ENCODE measurements at regions not wholly inside any gene's neighbourhood (a gene's known extent, or its start where the extent isn't known, plus 50 kb on each side); places are given as distances from the start of the nearest gene placed in this dataset.

DNA sequence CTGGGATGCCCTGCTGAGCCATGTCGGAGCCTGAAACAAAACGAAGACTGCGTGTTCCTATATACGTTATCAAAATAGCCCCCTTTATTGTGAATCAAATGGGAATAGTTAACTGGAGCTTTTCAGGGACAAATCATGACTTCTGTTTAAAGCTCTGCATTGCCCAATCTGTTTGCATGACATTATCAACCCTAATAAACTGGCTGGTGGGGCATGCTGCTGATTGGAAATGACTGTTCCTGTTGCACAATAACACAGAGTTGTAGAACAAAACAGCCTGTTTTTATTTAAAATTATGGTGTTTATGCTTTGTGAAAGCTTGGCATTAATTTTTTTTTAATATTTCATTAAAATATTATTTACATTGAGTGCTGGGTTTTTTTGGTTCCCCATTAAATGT lies 215.5 kb downstream of the TMEM167A start:
- intact Hi-C loops (cut with DNase I; ENCODE audit: low total_unique reads) = no loop called here
- no peaks in the 10 kb centered on the region for H3K27me3 ChIP-seq (replicated peaks in 1 of 7)
- no peaks in the 10 kb centered on the region for H3K36me3 ChIP-seq
- no peak for DNase-seq
- TF ChIP-seq POLR2A (IDR thresholded peaks at IDR 0.05) (no peak), POLR2AphosphoS5 (IDR thresholded peaks at IDR 0.05) (no peak)
- TF ChIP-seq, protein P1, sequence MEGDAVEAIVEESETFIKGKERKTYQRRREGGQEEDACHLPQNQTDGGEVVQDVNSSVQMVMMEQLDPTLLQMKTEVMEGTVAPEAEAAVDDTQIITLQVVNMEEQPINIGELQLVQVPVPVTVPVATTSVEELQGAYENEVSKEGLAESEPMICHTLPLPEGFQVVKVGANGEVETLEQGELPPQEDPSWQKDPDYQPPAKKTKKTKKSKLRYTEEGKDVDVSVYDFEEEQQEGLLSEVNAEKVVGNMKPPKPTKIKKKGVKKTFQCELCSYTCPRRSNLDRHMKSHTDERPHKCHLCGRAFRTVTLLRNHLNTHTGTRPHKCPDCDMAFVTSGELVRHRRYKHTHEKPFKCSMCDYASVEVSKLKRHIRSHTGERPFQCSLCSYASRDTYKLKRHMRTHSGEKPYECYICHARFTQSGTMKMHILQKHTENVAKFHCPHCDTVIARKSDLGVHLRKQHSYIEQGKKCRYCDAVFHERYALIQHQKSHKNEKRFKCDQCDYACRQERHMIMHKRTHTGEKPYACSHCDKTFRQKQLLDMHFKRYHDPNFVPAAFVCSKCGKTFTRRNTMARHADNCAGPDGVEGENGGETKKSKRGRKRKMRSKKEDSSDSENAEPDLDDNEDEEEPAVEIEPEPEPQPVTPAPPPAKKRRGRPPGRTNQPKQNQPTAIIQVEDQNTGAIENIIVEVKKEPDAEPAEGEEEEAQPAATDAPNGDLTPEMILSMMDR (IDR thresholded peaks at IDR 0.05 in 8 of 11, conservative IDR thresholded peaks at IDR 0.05 in 3 of 11) = no peak
- 91 to 98% (median 97%) methylated on average over 4 of the region's 4 CpGs for WGBS, 5 donors
- no peaks in the 10 kb centered on the region for H3K9me3 ChIP-seq
- no peaks in the 10 kb centered on the region for H3K4me1 ChIP-seq
- H3K27ac ChIP-seq = no peak overlapping the region
- H3K4me3 ChIP-seq = no peak overlapping the region

DNA sequence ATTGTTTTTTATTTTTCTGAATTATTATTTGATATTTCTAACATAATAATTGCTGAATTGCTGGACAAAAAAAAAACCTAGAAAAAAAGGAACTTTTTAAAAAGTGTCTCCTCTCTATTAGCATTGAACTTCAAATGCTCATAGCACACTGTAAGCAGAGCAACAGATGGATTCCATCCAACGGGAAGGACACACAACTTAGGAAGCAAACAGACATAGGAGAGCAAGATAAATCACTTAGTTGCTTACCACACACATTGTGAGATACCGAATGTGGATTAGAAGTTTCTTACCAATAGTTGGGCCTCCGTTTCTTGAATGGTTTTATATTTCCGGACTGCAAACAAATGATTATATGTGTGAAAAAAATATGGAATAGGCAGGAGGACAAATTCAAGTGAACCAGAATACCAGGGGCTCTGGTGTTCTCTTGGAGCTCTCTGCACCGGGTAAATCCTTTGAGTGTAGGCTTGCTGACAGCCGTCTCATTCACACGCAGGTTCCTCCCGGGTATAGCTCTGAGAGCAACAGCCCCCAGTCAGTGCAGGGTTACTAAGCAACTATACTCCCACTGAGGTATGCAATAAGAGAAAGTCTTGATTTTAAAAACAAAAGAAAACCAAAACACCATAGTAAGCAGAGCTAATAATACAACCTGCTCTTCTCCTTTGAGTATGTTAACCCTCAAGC lies 217.6 kb downstream of the TMEM167A start:
- H3K27ac ChIP-seq = no peak overlapping the region
- WGBS, 5 donors = 61 to 73% (median 68%) methylated on average over 8 of the region's 8 CpGs
- DNase-seq = no peak
- H3K4me3 ChIP-seq = no peak overlapping the region
- intact Hi-C loops (cut with DNase I; ENCODE audit: low total_unique reads) = no loop called here
- H3K4me1 ChIP-seq = no peaks in the 10 kb centered on the region
- TF ChIP-seq POLR2AphosphoS5 (IDR thresholded peaks at IDR 0.05) = no peak
- TF ChIP-seq, protein P1 (IDR thresholded peaks at IDR 0.05 in 8 of 11, conservative IDR thresholded peaks at IDR 0.05 in 3 of 11) = no peak
- no peak for TF ChIP-seq POLR2A (IDR thresholded peaks at IDR 0.05)
- no peaks in the 10 kb centered on the region for H3K36me3 ChIP-seq
- no peaks in the 10 kb centered on the region for H3K9me3 ChIP-seq
- no peaks in the 10 kb centered on the region for H3K27me3 ChIP-seq (replicated peaks in 1 of 7)

DNA sequence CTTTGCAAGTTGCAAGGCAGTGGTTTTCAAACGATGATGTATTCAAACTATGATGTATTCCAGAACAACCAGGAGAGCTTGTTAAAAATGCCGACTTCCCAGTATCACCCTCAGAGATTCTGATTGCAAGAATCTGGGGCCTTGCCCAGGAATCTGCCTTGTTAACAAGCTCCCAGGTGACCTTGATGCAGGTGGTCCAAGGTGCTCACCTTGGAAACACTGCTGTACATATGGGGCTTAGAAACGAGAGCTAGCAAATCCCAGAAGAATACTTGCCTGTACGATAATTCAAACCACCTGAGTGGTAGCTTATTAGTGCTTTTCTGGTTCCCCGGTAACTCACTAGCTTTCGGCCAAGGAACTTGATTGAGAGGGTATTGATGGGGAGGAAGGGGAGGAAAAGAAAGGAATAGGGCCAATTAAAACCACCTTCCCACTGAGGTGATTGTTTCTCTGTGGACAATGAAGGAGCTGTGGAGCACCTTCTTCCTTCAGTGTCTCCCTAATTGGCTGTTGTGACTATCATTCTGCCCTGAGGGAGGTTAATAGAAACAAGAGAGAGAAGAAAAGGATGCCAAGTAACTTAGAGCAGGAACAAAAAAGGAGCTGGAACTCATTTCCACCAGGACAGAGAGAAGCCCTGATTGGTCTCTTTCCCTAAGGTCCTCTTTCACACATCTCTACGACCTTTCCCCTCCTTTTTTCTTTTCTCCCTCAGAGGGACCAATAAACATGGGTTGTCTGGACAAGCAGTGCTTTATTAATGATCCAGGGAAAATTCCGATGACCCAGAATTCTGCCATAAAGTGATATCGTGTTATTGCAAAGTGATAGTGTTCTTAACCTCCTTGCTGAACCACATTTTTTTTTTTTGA lies 218.8 kb downstream of the TMEM167A start:
- Histone ChIP-seq H3K4me1 (no peaks in the 10 kb centered on the region), H3K4me3 (no peak overlapping the region), H3K36me3 (no peaks in the 10 kb centered on the region), H3K27ac (no peak overlapping the region), H3K9me3 (no peaks in the 10 kb centered on the region), H3K27me3 (replicated peaks in 1 of 7) (no peaks in the 10 kb centered on the region)
- WGBS, 5 donors = 79 to 88% (median 86%) methylated on average over 9 of the region's 9 CpGs
- TF ChIP-seq POLR2A (IDR thresholded peaks at IDR 0.05) (no peak), POLR2AphosphoS5 (IDR thresholded peaks at IDR 0.05) (no peak)
- TF ChIP-seq, protein P1 (IDR thresholded peaks at IDR 0.05 in 8 of 11, conservative IDR thresholded peaks at IDR 0.05 in 3 of 11) = no peak
- intact Hi-C loops (cut with DNase I; ENCODE audit: low total_unique reads) = no loop called here
- no peak for DNase-seq

DNA sequence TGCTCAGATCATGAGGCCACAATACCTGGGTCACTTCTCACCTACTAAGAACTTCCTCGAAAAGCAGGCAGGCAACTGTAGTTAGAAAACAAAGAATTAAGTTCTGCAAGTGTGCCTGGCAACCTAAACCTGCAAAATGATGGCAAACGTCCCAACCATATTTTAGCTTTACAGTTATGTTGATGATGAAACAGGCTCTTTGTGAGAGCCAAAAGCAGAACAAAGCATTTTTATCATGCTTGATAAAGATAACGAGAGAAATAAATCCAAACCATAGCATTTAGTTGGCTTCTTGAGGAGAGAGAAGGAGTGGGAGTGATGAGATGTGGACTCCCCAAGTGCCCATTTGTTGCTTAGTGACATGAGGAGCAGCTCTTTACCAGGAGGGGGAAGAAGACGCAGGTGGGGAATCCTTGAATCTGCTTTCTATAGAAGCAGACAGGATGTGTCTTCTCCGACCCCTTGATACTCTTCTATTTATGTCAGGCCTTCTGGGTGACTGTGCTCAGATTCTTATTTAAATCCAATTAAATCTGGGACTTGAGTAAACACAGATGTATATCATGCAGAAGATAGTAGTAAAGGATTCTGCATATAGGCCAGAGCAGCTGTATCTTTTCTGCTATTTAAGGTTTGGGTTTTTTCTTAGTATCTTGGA lies 221.2 kb downstream of the TMEM167A start:
- no peak overlapping the region for H3K4me3 ChIP-seq
- no peaks in the 10 kb centered on the region for H3K9me3 ChIP-seq
- no peaks in the 10 kb centered on the region for H3K4me1 ChIP-seq
- H3K27me3 ChIP-seq (replicated peaks in 1 of 7) = no peaks in the 10 kb centered on the region
- no peak for DNase-seq
- WGBS, 5 donors = 64 to 88% (median 73%) methylated on average over 5 of the region's 5 CpGs
- H3K27ac ChIP-seq = no peak overlapping the region
- no peaks in the 10 kb centered on the region for H3K36me3 ChIP-seq
- TF ChIP-seq POLR2AphosphoS5 (IDR thresholded peaks at IDR 0.05) (no peak), POLR2A (IDR thresholded peaks at IDR 0.05) (no peak)
- TF ChIP-seq, protein P1 (IDR thresholded peaks at IDR 0.05 in 8 of 11, conservative IDR thresholded peaks at IDR 0.05 in 3 of 11) = no peak
- intact Hi-C loops (cut with DNase I; ENCODE audit: low total_unique reads) = no loop called here
